HG02763 (cell line): ENCODE measurements at regions not wholly inside any gene's neighbourhood (a gene's known extent, or its start where the extent isn't known, plus 50 kb on each side); places are given as distances from the start of the nearest gene placed in this dataset.
A peak's percentile ranks its signal among the peaks of the same experiment; 100 is the strongest.

Experiments used
- ATAC-seq: cut with Tn5 transposase; IDR thresholded peaks from one replicate; pipeline ENCODE4 v1.9.1; 2021; ENCODE audit warnings: mild to moderate bottlenecking, moderate library complexity; ENCODE audit not compliant: unreplicated experiment

- no peak for ATAC-seq
Measured at GRCh38 chr6:105779110-105779509, 307.0 kb upstream of the PRDM1 start.

GRCh38 chr6:105775095-105775494 lies 311.0 kb upstream of the PRDM1 start:
- no peak for ATAC-seq

- no peak for ATAC-seq
Measured at GRCh38 chr6:105774247-105774646, 311.9 kb upstream of the PRDM1 start.

GRCh38 chr6:105771313-105771970 lies 314.7 kb upstream of the PRDM1 start:
- no peak for ATAC-seq

GRCh38 chr6:105769987-105770386 lies 316.1 kb upstream of the PRDM1 start:
- no peak for ATAC-seq

- no peak for ATAC-seq
Measured at GRCh38 chr6:105769197-105769596, 316.9 kb upstream of the PRDM1 start.

- ATAC-seq = no peak
Measured at GRCh38 chr6:105767541-105767940, 318.6 kb upstream of the PRDM1 start.

GRCh38 chr6:105765239-105765638 lies 320.9 kb upstream of the PRDM1 start:
- ATAC-seq = no peak

GRCh38 chr6:105764315-105764714 lies 321.8 kb upstream of the PRDM1 start:
- ATAC-seq = no peak

GRCh38 chr6:105763866-105764265 lies 322.3 kb upstream of the PRDM1 start:
- ATAC-seq = no peak

GRCh38 chr6:105760746-105761145 lies 325.4 kb upstream of the PRDM1 start:
- no peak for ATAC-seq

- no peak for ATAC-seq
Measured at GRCh38 chr6:105759946-105760345, 326.2 kb upstream of the PRDM1 start.

GRCh38 chr6:105759015-105759414 lies 327.1 kb upstream of the PRDM1 start:
- no peak for ATAC-seq

- ATAC-seq = peak; percentile 92
Measured at GRCh38 chr6:105757512-105758200, 328.5 kb upstream of the PRDM1 start.

GRCh38 chr6:105755885-105756284 lies 330.3 kb upstream of the PRDM1 start:
- no peak for ATAC-seq

GRCh38 chr6:105753620-105754211 lies 332.4 kb upstream of the PRDM1 start:
- ATAC-seq = no peak

- no peak for ATAC-seq
Measured at GRCh38 chr6:105753207-105753606, 332.9 kb upstream of the PRDM1 start.

- no peak for ATAC-seq
Measured at GRCh38 chr6:105750089-105750488, 336.0 kb upstream of the PRDM1 start.

- ATAC-seq = no peak
Measured at GRCh38 chr6:105748737-105749161, 337.4 kb upstream of the PRDM1 start.

- ATAC-seq = no peak
Measured at GRCh38 chr6:105747823-105748405, 338.2 kb upstream of the PRDM1 start.

GRCh38 chr6:105746509-105746908 lies 339.6 kb upstream of the PRDM1 start:
- no peak for ATAC-seq

- no peak for ATAC-seq
Measured at GRCh38 chr6:105746130-105746505, 340.0 kb upstream of the PRDM1 start.
